T-helper 17 cell (primary cell): ENCODE measurements at regions not wholly inside any gene's neighbourhood (a gene's known extent, or its start where the extent isn't known, plus 50 kb on each side); places are given as distances from the start of the nearest gene placed in this dataset.
A peak's percentile ranks its signal among the peaks of the same experiment; 100 is the strongest.
"Not testable (repeated sequence)": the region's sequence is repeated elsewhere in the genome, so short reads cannot be mapped to it uniquely, and the experiment has no call there.

Experiments
- ATAC-seq: fragments of 150-1000 bp; cut with Tn5 transposase; 2 replicates; pipeline ENCODE4 v1.10.0; 2021; ENCODE audit warnings: mild to moderate bottlenecking, moderate library complexity
- DNase-seq, 3 donors: peaks; one replicate each; pipeline versions ENCODE4 v3.0.0 to v3.0.0-alpha.2; 2020 to 2021
- H3K9me3 ChIP-seq: one replicate; pipeline ENCODE4 v1.7.0; 2013; ENCODE audit warnings: low read length, mild to moderate bottlenecking; ENCODE audit not compliant: control insufficient read depth, poor library complexity, severe bottlenecking
- H3K27ac Mint-ChIP-seq: one replicate; pipeline ENCODE4 v1.8.0; 2022; ENCODE audit warnings: mild to moderate bottlenecking, moderate library complexity, mixed read lengths
- H3K27me3 Mint-ChIP-seq: one replicate; pipeline ENCODE4 v1.8.0; 2022; ENCODE audit warnings: mixed read lengths
- H3K36me3 Mint-ChIP-seq: one replicate; pipeline ENCODE4 v1.8.0; 2022; ENCODE audit warnings: low read depth, mixed read lengths
- H3K4me1 Mint-ChIP-seq: one replicate; pipeline ENCODE4 v1.8.0; 2022; ENCODE audit warnings: mild to moderate bottlenecking, mixed read lengths
- H3K4me3 Mint-ChIP-seq: one replicate; pipeline ENCODE4 v1.8.0; 2022; ENCODE audit warnings: mild to moderate bottlenecking, moderate library complexity, mixed read lengths

DNA sequence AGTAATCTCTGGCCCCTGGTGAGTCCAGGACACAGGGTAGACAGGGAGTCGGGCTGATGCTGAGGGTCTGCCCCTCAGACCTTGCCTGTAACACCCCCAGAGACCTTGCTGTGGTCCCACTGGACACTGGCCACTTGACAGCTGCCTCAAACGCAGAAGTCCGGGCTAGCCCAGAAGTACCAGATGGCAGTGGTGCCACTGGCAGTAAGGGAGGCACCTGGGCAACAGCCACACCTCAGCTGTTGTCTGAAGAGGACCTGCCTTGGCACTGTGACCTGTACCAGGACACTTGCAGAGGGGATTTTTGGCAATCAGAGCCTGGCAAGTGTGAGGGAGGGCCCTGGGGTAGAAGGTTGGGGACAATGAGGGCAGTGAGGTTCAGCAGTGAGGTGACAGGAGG is 63.3 kb upstream of the UXT start:
- Mint-ChIP-seq H3K4me1 (peaks cover 2% of the 10 kb centered on the region), H3K4me3 (no peak overlapping the region), H3K27me3 (no peaks in the 10 kb centered on the region), H3K36me3 (no peaks in the 10 kb centered on the region), H3K27ac (peak overlapping the region; percentile 29)
- H3K9me3 ChIP-seq = no peaks in the 10 kb centered on the region
- ATAC-seq (no peak), DNase-seq (no peak)

DNA sequence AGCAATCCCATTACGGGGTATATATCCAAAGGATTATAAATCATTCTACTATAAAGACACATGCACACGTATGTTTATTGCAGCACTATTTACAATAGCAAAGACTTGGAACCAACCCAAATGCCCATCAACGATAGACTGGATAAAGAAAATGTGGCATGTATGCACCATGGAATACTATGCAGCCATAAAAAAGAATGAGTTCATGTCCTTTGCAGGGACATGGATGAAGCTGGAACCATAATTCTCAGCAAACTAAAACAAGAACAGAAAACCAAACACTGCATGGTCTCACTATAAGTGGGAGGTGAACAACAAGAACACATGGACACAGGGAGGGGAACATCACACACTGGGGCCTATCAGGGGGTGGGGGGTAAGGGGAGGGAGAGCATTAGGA is 56.1 kb upstream of the UXT start:
- DNase-seq, H3K27ac Mint-ChIP-seq, H3K36me3 Mint-ChIP-seq, H3K9me3 ChIP-seq, H3K27me3 Mint-ChIP-seq, ATAC-seq, H3K4me3 Mint-ChIP-seq, H3K4me1 Mint-ChIP-seq: not testable (repeated sequence)

DNA sequence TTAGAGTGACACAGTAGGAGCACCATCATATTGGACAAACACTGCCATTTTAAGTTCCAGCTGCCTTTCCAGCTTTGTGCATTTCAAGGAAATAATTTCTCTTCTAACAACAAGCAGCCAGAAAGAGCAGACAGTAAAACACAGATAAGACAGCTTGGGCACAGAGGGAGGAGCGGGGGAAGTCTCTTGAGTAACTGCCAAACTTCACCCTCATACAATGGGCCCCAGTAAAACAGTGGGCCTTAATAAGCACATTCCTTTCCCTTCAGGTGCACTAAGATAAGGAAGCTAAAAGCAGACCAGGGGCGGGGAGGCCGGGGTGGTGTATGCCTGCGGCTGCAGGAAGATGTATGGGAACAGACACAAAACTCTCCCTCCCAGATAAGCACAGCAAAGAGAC is 53.7 kb upstream of the UXT start:
- not testable (repeated sequence) for H3K36me3 Mint-ChIP-seq, DNase-seq, H3K4me1 Mint-ChIP-seq, H3K27ac Mint-ChIP-seq, H3K9me3 ChIP-seq, H3K27me3 Mint-ChIP-seq, H3K4me3 Mint-ChIP-seq, ATAC-seq

DNA sequence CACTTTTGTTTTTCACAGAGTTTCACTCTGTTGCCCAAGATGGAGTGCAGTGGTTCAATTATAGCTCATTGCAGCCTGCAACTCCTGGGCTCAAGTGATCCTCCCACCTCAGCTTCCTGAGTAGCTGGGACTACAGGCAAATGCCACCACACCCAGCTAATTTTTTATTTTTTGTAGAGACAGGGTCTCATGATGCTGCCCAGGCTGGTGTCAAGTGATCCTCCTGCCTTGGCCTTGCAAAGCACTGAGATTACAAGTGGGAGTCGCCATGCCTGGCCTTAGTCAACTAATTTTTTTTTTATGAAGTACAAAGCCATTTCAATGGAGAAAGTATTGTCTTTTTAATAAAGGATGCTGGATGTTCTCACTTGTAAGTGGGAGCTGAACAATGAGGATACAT is 51.3 kb upstream of the UXT start:
- DNase-seq = no peak
- Mint-ChIP-seq H3K4me1 (no peaks in the 10 kb centered on the region), H3K4me3 (no peak overlapping the region), H3K36me3 (no peaks in the 10 kb centered on the region), H3K27me3 (peaks cover under 1% of the 10 kb centered on the region), H3K27ac (no peak overlapping the region)
- ATAC-seq = no peak
- H3K9me3 ChIP-seq = no peaks in the 10 kb centered on the region
